Panc1 (cell line): ENCODE measurements at regions not wholly inside any gene's neighbourhood (a gene's known extent, or its start where the extent isn't known, plus 50 kb on each side); places are given as distances from the start of the nearest gene placed in this dataset.

Experiments
- CTCF ChIP-seq: fragments of 450-650 bp; IDR thresholded peaks from 2 replicates; pipeline ENCODE4 v1.5.1; 2017; ENCODE audit warnings: mild to moderate bottlenecking
- POLR2AphosphoS5 ChIP-seq: IDR thresholded peaks from 2 replicates; pipeline ENCODE4 v1.6.1; 2012; ENCODE audit warnings: mild to moderate bottlenecking, low read depth, low read length, moderate library complexity
- SIN3A ChIP-seq: IDR thresholded peaks from 2 replicates; pipeline ENCODE4 v1.6.1; 2012; ENCODE audit warnings: low read depth, mild to moderate bottlenecking, low read length, moderate library complexity, borderline replicate concordance; ENCODE audit not compliant: insufficient read depth

- TF ChIP-seq CTCF (no peak), POLR2AphosphoS5 (no peak), SIN3A (no peak)
These were observed 724.7 kb downstream of the GALR1 start for GRCh38 chr18:77974329-77974728.
